Neuronal stem cell (in vitro differentiated cells): ENCODE measurements at regions not wholly inside any gene's neighbourhood (a gene's known extent, or its start where the extent isn't known, plus 50 kb on each side); places are given as distances from the start of the nearest gene placed in this dataset.

Source experiments
- DNase-seq: peaks from one replicate; pipeline ENCODE4 v3.0.0-alpha.2; 2013; ENCODE audit warnings: low spot score
- H2AFZ ChIP-seq: one replicate; pipeline ENCODE4 v1.6.1; 2013; ENCODE audit warnings: mild to moderate bottlenecking, low read length, inconsistent platforms
- H2AK5ac ChIP-seq: 2 replicates; pipeline ENCODE4 v1.6.1; 2013; ENCODE audit warnings: low read depth, mild to moderate bottlenecking, inconsistent platforms, low read length, moderate library complexity, mixed read lengths
- H2BK120ac ChIP-seq: 2 replicates; pipeline ENCODE4 v1.6.1; 2013; ENCODE audit warnings: low read depth, mild to moderate bottlenecking, inconsistent platforms, low read length, moderate library complexity, mixed read lengths
- H2BK12ac ChIP-seq: one replicate; pipeline ENCODE4 v1.6.1; 2013; ENCODE audit warnings: low read length, inconsistent platforms
- H2BK15ac ChIP-seq: 2 replicates; pipeline ENCODE4 v1.6.1; 2013; ENCODE audit warnings: mild to moderate bottlenecking, low read length, inconsistent platforms, mixed read lengths
- H2BK5ac ChIP-seq: one replicate; pipeline ENCODE4 v1.6.1; 2013; ENCODE audit warnings: inconsistent platforms, mild to moderate bottlenecking, low read length, moderate library complexity
- H3K14ac ChIP-seq: one replicate; pipeline ENCODE4 v1.6.1; 2013; ENCODE audit warnings: low read length, inconsistent platforms
- H3K18ac ChIP-seq: 2 replicates; pipeline ENCODE4 v1.6.1; 2013; ENCODE audit warnings: low read length, inconsistent platforms
- H3K23ac ChIP-seq: 2 replicates; pipeline ENCODE4 v1.6.1; 2013; ENCODE audit warnings: low read depth, mild to moderate bottlenecking, mixed read lengths, low read length, inconsistent platforms; ENCODE audit not compliant: poor library complexity
- H3K27ac ChIP-seq: replicated peaks from 3 replicates; pipeline ENCODE4 v1.5.1; 2013; ENCODE audit warnings: low read length, inconsistent platforms
- H3K27me3 ChIP-seq, 3 experiments: 2 replicates each; pipeline ENCODE4 v1.6.1; 2013; ENCODE audit warnings: low read length in 3 of 3, mild to moderate bottlenecking in 2 of 3, inconsistent platforms in 1 of 3, low read depth in 1 of 3, mixed read lengths in 1 of 3, moderate library complexity in 1 of 3; ENCODE audit not compliant: control insufficient read depth in 3 of 3, insufficient read depth in 3 of 3
- H3K36me3 ChIP-seq, 2 donors: replicated peaks in 1 of 2; 2 replicates each; pipeline ENCODE4 v1.6.1; 2013; ENCODE audit warnings: low read length in 2 of 2; ENCODE audit not compliant: control insufficient read depth in 2 of 2, insufficient read depth in 2 of 2
- H3K4ac ChIP-seq: 2 replicates; pipeline ENCODE4 v1.6.1; 2013; ENCODE audit warnings: inconsistent platforms, mild to moderate bottlenecking, low read length, moderate library complexity
- H3K4me1 ChIP-seq, 2 donors: 1 replicate in 1 of 2; 2 replicates in 1 of 2; pipeline ENCODE4 v1.6.1; 2013; ENCODE audit warnings: low read length in 2 of 2, low read depth in 1 of 2; ENCODE audit not compliant: control insufficient read depth in 2 of 2, insufficient read depth in 1 of 2
- H3K4me2 ChIP-seq: one replicate; pipeline ENCODE4 v1.6.1; 2013; ENCODE audit warnings: mild to moderate bottlenecking, low read length, inconsistent platforms; ENCODE audit not compliant: insufficient read depth, poor library complexity, severe bottlenecking
- H3K4me3 ChIP-seq, 2 donors: 2 replicates each; pipeline ENCODE4 v1.5.1; 2013; ENCODE audit warnings: low read length in 2 of 2, mild to moderate bottlenecking in 2 of 2, inconsistent platforms in 1 of 2, moderate library complexity in 1 of 2
- H3K79me1 ChIP-seq: one replicate; pipeline ENCODE4 v1.6.1; 2013; ENCODE audit warnings: low read depth, mild to moderate bottlenecking, inconsistent platforms, low read length, moderate library complexity
- H3K9ac ChIP-seq: one replicate; pipeline ENCODE4 v1.6.1; 2013; ENCODE audit warnings: mild to moderate bottlenecking, low read depth, low read length, inconsistent platforms; ENCODE audit not compliant: poor library complexity
- H3K9me3 ChIP-seq, 2 donors: replicated peaks in 1 of 2; 2 replicates each; pipeline versions ENCODE3 to v1.6.1; 2013; ENCODE audit warnings: low read length in 2 of 2, mild to moderate bottlenecking in 2 of 2, inconsistent platforms in 1 of 2, low read depth in 1 of 2, mixed read lengths in 1 of 2, moderate library complexity in 1 of 2; ENCODE audit not compliant: control insufficient read depth in 2 of 2, insufficient read depth in 1 of 2
- H4K8ac ChIP-seq: one replicate; pipeline ENCODE4 v1.6.1; 2013; ENCODE audit warnings: low read depth, mild to moderate bottlenecking, inconsistent platforms, low read length, moderate library complexity
- H4K91ac ChIP-seq: one replicate; pipeline ENCODE4 v1.6.1; 2013; ENCODE audit warnings: low read length, low read depth, mild to moderate bottlenecking, inconsistent platforms; ENCODE audit not compliant: poor library complexity
- WGBS, 2 donors: extraction: QIAGEN DNeasy Blood & Tissue Kit; methylation state at CpG; one replicate each; pipeline ENCODE4 v1.1.7; 2013; ENCODE audit warnings: missing lambda C conversion rate in 2 of 2, mixed read lengths in 1 of 2; ENCODE audit not compliant: insufficient read length in 2 of 2, insufficient replicate concordance in 1 of 2; ENCODE audit errors: extremely low coverage in 2 of 2; 5-methylcytosine and 5-hydroxymethylcytosine counted together

DNA sequence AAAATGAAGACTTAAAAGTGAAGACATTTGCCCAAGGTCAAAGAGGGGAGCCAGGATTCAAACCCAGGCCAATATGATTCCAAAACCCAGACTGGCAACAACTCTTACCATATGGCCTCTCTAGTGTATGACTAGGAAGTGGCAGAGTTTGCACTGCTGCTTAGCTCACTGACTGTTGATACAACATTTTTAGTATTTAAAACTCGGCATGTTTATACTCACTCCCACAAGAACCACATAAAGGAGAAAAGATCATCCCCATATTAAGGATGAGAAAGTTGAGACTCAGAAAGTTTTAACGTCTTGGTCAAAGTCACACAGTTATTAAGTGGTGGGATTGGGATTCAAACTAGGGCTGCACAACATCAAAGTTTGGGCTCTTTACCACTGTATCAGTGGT lies 81.7 kb downstream of the CCDC34 start:
- WGBS, 2 donors = no CpG with 5 or more reads among the region's 2 CpGs
- Histone ChIP-seq H3K27ac (no peak overlapping the region), H3K4me3 (no peak overlapping the region)

DNA sequence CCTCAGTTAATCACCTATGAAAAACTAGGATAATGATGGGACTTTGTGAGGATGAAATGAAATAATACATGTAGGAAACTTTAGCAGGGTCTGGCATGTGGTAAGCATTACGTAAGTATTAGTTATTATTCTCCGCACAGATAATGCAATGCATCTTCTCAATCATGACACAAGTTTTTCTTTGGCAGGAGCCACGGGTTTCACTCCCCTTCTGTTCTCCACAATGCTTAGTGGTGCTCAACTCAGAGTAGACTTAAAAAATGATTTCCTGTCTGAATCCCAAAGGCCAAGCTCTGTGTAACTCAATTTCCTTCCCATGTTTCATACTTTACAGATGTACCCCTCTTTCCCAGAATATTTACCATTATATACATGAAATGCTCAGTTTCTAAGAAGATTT lies 82.9 kb downstream of the CCDC34 start:
- Histone ChIP-seq H4K91ac (no peak overlapping the region), H3K79me1 (no peaks in the 10 kb centered on the region), H2BK15ac (no peak overlapping the region), H2BK5ac (no peak overlapping the region), H3K23ac (no peak overlapping the region), H3K27me3 (no peaks in the 10 kb centered on the region), H3K4me2 (no peak overlapping the region), H2AK5ac (no peak overlapping the region), H3K9me3 (no peaks in the 10 kb centered on the region), H2BK12ac (no peak overlapping the region), H3K18ac (no peak overlapping the region), H3K27ac (no peak overlapping the region), H3K14ac (no peak overlapping the region), H2BK120ac (no peak overlapping the region), H3K9ac (no peak overlapping the region), H2AFZ (no peak overlapping the region), H4K8ac (no peak overlapping the region), H3K36me3 (no peaks in the 10 kb centered on the region), H3K4me3 (no peak overlapping the region), H3K4me1 (no peaks in the 10 kb centered on the region), H3K4ac (no peak overlapping the region)
- WGBS, 2 donors = no CpG with 5 or more reads among the region's 3 CpGs
- no peak for DNase-seq

More for the DNA sequence above, 81.7 kb downstream of the CCDC34 start:
- Histone ChIP-seq H2BK15ac (no peak overlapping the region), H3K18ac (no peak overlapping the region), H4K8ac (no peak overlapping the region), H3K27me3 (no peaks in the 10 kb centered on the region), H3K9ac (no peak overlapping the region), H2AFZ (no peak overlapping the region), H2BK120ac (no peak overlapping the region), H2BK5ac (no peak overlapping the region), H4K91ac (no peak overlapping the region), H3K36me3 (no peaks in the 10 kb centered on the region), H3K4ac (no peak overlapping the region), H3K4me1 (no peaks in the 10 kb centered on the region), H2BK12ac (no peak overlapping the region), H3K23ac (no peak overlapping the region), H3K79me1 (no peaks in the 10 kb centered on the region), H3K14ac (no peak overlapping the region), H3K4me2 (no peak overlapping the region), H2AK5ac (no peak overlapping the region), H3K9me3 (no peaks in the 10 kb centered on the region)
- DNase-seq = no peak

DNA sequence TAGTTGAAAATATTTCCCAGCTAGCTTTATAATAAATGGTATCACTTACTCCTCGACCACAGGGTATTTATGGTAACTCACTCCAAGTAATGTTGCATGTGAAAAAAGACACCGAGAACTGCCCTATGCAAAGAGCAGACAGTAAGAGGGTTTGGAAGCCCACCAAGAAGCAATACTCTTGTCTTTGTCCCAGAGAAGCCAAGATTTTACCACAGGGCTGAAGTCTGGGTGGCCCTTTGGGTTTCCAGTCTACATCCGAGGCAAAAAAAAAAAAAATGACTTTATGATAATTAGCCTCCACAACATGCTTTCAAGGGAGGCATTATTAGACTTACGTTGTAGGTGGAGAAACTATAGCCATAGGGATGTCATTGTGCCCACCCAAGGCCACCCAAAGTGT lies 83.6 kb downstream of the CCDC34 start:
- no peak overlapping the region for H2AFZ ChIP-seq
- no CpG with 5 or more reads among the region's 4 CpGs for WGBS, 2 donors
- no peak overlapping the region for H3K4ac ChIP-seq
- no peak overlapping the region for H2BK12ac ChIP-seq
- no peak overlapping the region for H2AK5ac ChIP-seq
- H4K91ac ChIP-seq = no peak overlapping the region
- no peak overlapping the region for H2BK5ac ChIP-seq
- no peaks in the 10 kb centered on the region for H3K9me3 ChIP-seq
- no peaks in the 10 kb centered on the region for H3K4me1 ChIP-seq
- no peak overlapping the region for H3K14ac ChIP-seq
- H3K36me3 ChIP-seq = no peaks in the 10 kb centered on the region
- no peak overlapping the region for H3K4me2 ChIP-seq
- no peak overlapping the region for H2BK120ac ChIP-seq
- H3K79me1 ChIP-seq = no peaks in the 10 kb centered on the region
- H3K4me3 ChIP-seq = no peak overlapping the region
- H2BK15ac ChIP-seq = no peak overlapping the region
- H3K27ac ChIP-seq = no peak overlapping the region
- H3K23ac ChIP-seq = no peak overlapping the region
- DNase-seq = no peak
- H4K8ac ChIP-seq = no peak overlapping the region
- no peaks in the 10 kb centered on the region for H3K27me3 ChIP-seq
- H3K18ac ChIP-seq = no peak overlapping the region
- H3K9ac ChIP-seq = no peak overlapping the region

DNA sequence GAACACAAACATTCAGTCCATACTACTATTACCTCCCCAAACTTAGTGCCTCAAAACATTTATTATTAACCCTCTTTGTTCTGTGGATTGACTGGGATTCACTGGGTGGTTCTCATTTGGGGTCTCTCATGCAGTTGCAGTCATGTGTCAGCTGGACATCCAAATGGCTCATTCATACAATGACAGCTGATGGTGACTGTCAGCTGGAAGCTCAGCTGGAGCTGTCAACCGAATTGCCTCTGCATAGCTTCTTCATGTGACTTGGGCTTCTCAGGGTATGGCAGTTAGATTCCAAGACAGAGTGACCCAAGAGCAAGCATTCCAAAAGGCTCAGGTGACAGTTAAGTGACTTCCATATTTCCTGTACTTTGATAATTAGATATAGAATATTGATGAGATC lies 85.2 kb downstream of the CCDC34 start:
- DNase-seq = no peak
- H3K27ac ChIP-seq = no peak overlapping the region
- peaks cover 0 to 2% of the 10 kb centered on the region in 2 donors for H3K9me3 ChIP-seq
- no peak overlapping the region for H2BK5ac ChIP-seq
- no peak overlapping the region for H3K9ac ChIP-seq
- H3K4me3 ChIP-seq = no peak overlapping the region
- H3K14ac ChIP-seq = no peak overlapping the region
- H3K27me3 ChIP-seq = no peaks in the 10 kb centered on the region
- WGBS, 2 donors = no CpG with 5 or more reads among the region's 1 CpG
- no peak overlapping the region for H3K23ac ChIP-seq
- H2BK15ac ChIP-seq = no peak overlapping the region
- no peaks in the 10 kb centered on the region for H3K4me1 ChIP-seq
- H3K79me1 ChIP-seq = no peaks in the 10 kb centered on the region
- H2AFZ ChIP-seq = no peak overlapping the region
- H2BK12ac ChIP-seq = no peak overlapping the region
- no peak overlapping the region for H2BK120ac ChIP-seq
- H3K36me3 ChIP-seq = no peaks in the 10 kb centered on the region
- no peak overlapping the region for H4K91ac ChIP-seq
- no peak overlapping the region for H2AK5ac ChIP-seq
- no peak overlapping the region for H3K4ac ChIP-seq
- H3K4me2 ChIP-seq = no peak overlapping the region
- no peak overlapping the region for H4K8ac ChIP-seq
- no peak overlapping the region for H3K18ac ChIP-seq
